ENCODE measurements at regions not wholly inside any gene's neighbourhood (a gene's known extent, or its start where the extent isn't known, plus 50 kb on each side); places are given as distances from the start of the nearest gene placed in this dataset.

- TF ChIP-seq CTCF (IDR thresholded peaks at IDR 0.05; ENCODE audit: poor library complexity) (no peak), EZH2 (IDR thresholded peaks at IDR 0.05; ENCODE audit: borderline replicate concordance) (no peak), EZH2phosphoT487 (IDR thresholded peaks at IDR 0.05; ENCODE audit: low read depth, severe bottlenecking, unreplicated experiment) (no peak)
Measured at GRCh38 chr5:163339148-163339547, 98.2 kb upstream of the CCNG1 start.
